Smooth muscle cell (in vitro differentiated cells): ENCODE measurements at regions not wholly inside any gene's neighbourhood (a gene's known extent, or its start where the extent isn't known, plus 50 kb on each side); places are given as distances from the start of the nearest gene placed in this dataset.
"Not testable (repeated sequence)": the region's sequence is repeated elsewhere in the genome, so short reads cannot be mapped to it uniquely, and the experiment has no call there.

Experiments
- DNase-seq: peaks from one replicate; lab custom pipeline; 2025; ENCODE audit not compliant: unreplicated experiment; lab: John Stamatoyannopoulos, UW
- H2AFZ ChIP-seq: fragments of 200-600 bp; sonication (generic); 2 replicates; pipeline ENCODE4 v1.6.0; 2016; ENCODE audit warnings: antibody characterized with exemption, low read depth, mild to moderate bottlenecking
- H3F3A ChIP-seq: fragments of 200-600 bp; sonication (generic); 2 replicates; pipeline ENCODE4 v1.6.0; 2017; ENCODE audit warnings: antibody characterized with exemption, low read depth
- H3K27ac ChIP-seq: fragments of 200-600 bp; sonication (generic); 2 replicates; pipeline ENCODE4 v1.5.1; 2016; ENCODE audit warnings: low read depth, mild to moderate bottlenecking
- H3K27me3 ChIP-seq: fragments of 200-600 bp; sonication (generic); 2 replicates; pipeline ENCODE4 v1.6.1; 2016; ENCODE audit warnings: low read depth, mild to moderate bottlenecking
- H3K36me3 ChIP-seq: fragments of 200-600 bp; sonication (generic); 2 replicates; pipeline ENCODE4 v1.5.1; 2016; ENCODE audit warnings: low read depth
- H3K4me1 ChIP-seq: fragments of 200-600 bp; sonication (generic); 2 replicates; pipeline ENCODE4 v1.5.1; 2016; ENCODE audit warnings: low read depth
- H3K4me2 ChIP-seq: fragments of 200-600 bp; sonication (generic); 2 replicates; pipeline ENCODE4 v1.6.0; 2016; ENCODE audit warnings: mild to moderate bottlenecking
- H3K4me3 ChIP-seq: fragments of 200-600 bp; sonication (generic); 2 replicates; pipeline ENCODE4 v1.5.1; 2016; ENCODE audit warnings: mild to moderate bottlenecking
- H3K79me2 ChIP-seq: fragments of 200-600 bp; sonication (generic); 2 replicates; pipeline ENCODE4 v1.6.0; 2016; ENCODE audit warnings: low read depth, mild to moderate bottlenecking
- H3K9ac ChIP-seq: fragments of 200-600 bp; sonication (generic); 2 replicates; pipeline ENCODE4 v1.6.0; 2016; ENCODE audit warnings: low read depth
- H3K9me3 ChIP-seq: fragments of 200-600 bp; sonication (generic); replicated peaks from 2 replicates; pipeline ENCODE4 v1.5.1; 2016; ENCODE audit warnings: low read depth
- H4K20me1 ChIP-seq: fragments of 200-600 bp; sonication (generic); 2 replicates; pipeline ENCODE4 v1.6.0; 2016; ENCODE audit warnings: low read depth
- WGBS: methylation state at CpG from one replicate; pipeline ENCODE4 v1.1.7; 2016; ENCODE audit warnings: low lambda C conversion rate; 5-methylcytosine and 5-hydroxymethylcytosine counted together
- TF ChIP-seq, protein P1 (sequence below): fragments of 200-600 bp; sonication (generic); IDR thresholded peaks from 2 replicates; pipeline ENCODE4 v1.5.1; 2017; ENCODE audit warnings: borderline replicate concordance, mild to moderate bottlenecking, antibody characterized with exemption; ENCODE audit not compliant: insufficient read depth, poor library complexity, severe bottlenecking

DNA sequence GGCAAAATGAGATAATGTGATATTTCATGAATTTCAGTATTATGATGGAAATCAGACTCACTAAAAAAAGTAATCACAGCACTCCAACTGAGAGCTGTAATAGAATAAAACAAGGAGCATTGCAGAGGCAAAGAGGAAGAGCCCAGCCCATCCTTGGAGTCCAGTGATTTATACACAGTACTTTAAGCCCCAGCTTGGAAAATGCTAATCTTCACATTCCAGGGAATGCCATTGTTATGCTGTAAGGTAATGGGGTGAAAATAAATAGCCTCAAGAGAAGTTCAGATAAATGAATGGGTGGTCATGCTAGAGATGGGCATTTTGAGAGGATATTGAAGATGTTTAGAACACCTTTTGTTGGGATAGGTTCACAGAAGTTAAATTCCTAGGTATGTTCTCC lies 190.3 kb upstream of the TAPT1 start:
- no peaks in the 10 kb centered on the region for H4K20me1 ChIP-seq
- no peak overlapping the region for H3K4me3 ChIP-seq
- H3F3A ChIP-seq, result no peaks in the 10 kb centered on the region
- H3K9ac ChIP-seq, result no peak overlapping the region
- no peaks in the 10 kb centered on the region for H3K9me3 ChIP-seq
- no peak overlapping the region for H3K4me2 ChIP-seq
- H3K36me3 ChIP-seq, result no peaks in the 10 kb centered on the region
- DNase-seq, result no peak
- no peaks in the 10 kb centered on the region for H3K27me3 ChIP-seq
- H3K27ac ChIP-seq, result no peak overlapping the region
- H3K79me2 ChIP-seq, result no peaks in the 10 kb centered on the region
- H2AFZ ChIP-seq, result no peak overlapping the region
- TF ChIP-seq, protein P1, sequence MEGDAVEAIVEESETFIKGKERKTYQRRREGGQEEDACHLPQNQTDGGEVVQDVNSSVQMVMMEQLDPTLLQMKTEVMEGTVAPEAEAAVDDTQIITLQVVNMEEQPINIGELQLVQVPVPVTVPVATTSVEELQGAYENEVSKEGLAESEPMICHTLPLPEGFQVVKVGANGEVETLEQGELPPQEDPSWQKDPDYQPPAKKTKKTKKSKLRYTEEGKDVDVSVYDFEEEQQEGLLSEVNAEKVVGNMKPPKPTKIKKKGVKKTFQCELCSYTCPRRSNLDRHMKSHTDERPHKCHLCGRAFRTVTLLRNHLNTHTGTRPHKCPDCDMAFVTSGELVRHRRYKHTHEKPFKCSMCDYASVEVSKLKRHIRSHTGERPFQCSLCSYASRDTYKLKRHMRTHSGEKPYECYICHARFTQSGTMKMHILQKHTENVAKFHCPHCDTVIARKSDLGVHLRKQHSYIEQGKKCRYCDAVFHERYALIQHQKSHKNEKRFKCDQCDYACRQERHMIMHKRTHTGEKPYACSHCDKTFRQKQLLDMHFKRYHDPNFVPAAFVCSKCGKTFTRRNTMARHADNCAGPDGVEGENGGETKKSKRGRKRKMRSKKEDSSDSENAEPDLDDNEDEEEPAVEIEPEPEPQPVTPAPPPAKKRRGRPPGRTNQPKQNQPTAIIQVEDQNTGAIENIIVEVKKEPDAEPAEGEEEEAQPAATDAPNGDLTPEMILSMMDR, result no peak
- H3K4me1 ChIP-seq, result no peaks in the 10 kb centered on the region

DNA sequence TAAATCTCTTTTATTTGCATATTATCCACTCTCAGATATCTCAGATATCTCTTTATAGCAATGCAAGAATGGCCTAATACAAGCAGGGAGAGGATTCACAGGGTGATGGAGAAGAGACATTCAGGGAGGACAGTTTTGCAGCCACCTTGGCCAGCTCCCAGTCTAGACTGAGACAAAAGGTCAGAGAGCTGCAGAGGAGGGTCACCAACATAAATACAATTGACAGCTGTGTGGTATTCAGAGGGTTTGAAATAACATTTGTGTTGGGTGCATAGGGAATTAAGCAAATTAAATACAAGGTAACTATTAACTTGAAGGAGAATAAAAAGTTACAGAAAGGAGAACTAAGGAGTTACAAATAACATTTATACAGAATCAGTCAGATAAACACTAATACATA lies 189.5 kb upstream of the TAPT1 start:
- H3K27me3 ChIP-seq, result no peaks in the 10 kb centered on the region
- no peaks in the 10 kb centered on the region for H4K20me1 ChIP-seq
- H3K4me1 ChIP-seq, result no peaks in the 10 kb centered on the region
- H3K79me2 ChIP-seq, result no peaks in the 10 kb centered on the region
- no peak overlapping the region for H2AFZ ChIP-seq
- no peaks in the 10 kb centered on the region for H3K36me3 ChIP-seq
- H3F3A ChIP-seq, result no peaks in the 10 kb centered on the region
- no peaks in the 10 kb centered on the region for H3K9me3 ChIP-seq
- no peak overlapping the region for H3K4me3 ChIP-seq
- no peak overlapping the region for H3K27ac ChIP-seq
- no peak overlapping the region for H3K9ac ChIP-seq
- TF ChIP-seq, protein P1, result no peak
- no peak for DNase-seq
- no peak overlapping the region for H3K4me2 ChIP-seq

DNA sequence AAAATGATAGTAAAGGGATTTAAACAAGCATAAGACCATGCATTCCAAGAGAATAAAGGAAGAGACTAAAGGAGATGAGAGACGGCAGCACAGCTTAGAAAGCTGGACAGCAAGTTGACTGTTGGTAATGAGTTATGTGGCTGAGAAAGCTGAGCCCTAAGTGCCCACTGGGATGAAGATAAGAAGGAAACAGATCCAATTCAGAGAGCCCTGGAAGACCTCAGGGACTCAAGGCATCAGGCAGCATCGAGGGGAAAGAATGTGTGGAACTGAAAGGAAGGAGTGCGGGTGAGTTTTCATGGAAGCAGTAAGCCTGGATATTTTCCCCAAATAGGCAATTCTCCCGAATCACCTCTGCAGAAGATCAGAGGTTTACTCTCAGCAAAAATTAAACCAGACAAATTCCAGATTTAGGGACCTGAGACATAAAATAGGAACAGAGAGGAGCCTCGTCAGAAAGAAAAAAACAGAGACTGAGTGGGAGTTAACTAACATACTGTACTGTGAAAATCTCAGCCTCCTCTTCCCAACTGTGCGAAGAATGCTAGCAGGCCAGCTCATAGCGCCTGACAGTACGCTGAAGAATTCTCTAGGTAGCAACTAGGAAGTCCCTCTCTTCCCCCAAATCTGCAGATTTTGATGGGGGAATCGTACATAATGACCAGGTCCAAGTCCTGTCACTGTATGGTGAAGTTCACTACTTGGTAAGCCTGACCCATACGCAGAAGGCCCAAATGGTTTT lies 187.7 kb upstream of the TAPT1 start:
- Histone ChIP-seq H4K20me1 (no peaks in the 10 kb centered on the region), H3K36me3 (no peaks in the 10 kb centered on the region), H3F3A (no peaks in the 10 kb centered on the region), H3K9ac (no peak overlapping the region), H2AFZ (no peak overlapping the region), H3K9me3 (no peaks in the 10 kb centered on the region), H3K4me1 (no peaks in the 10 kb centered on the region), H3K27ac (no peak overlapping the region), H3K4me3 (no peak overlapping the region), H3K79me2 (no peaks in the 10 kb centered on the region), H3K4me2 (peak overlapping the region; percentile 68), H3K27me3 (no peaks in the 10 kb centered on the region)
- WGBS, result 45% methylated on average over 10 of the region's 10 CpGs
- TF ChIP-seq, protein P1, result no peak
- no peak for DNase-seq

DNA sequence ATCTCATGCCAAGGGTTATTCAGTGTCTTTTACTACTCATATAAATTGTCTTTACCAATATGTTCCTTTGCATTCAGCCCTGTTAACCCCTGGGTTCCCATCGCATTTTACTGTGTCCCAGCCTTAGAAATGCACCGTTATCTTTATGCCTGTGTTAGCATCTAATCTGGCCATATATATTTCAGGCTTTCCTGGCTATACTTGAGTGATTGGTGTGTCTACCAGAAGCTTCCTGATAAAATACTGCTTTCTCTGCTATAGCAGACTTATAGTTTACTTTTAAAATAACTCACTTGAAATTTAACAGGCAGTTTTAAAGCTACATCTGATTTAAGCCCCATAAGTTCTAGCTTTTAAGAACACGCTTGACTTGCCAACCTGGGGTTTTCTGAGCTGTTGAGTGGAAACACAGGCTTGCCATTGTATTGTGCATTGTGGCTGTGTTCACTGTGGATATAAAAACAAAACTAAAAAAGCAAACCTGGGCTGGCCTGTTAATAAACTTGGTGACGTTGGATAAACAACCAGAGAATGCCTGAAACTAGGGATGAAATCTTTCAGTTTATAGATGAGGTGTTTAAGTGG lies 185.3 kb upstream of the TAPT1 start:
- TF ChIP-seq, protein P1, result no peak
- no peak for DNase-seq
- 50% methylated on average over 4 of the region's 4 CpGs for WGBS

DNA sequence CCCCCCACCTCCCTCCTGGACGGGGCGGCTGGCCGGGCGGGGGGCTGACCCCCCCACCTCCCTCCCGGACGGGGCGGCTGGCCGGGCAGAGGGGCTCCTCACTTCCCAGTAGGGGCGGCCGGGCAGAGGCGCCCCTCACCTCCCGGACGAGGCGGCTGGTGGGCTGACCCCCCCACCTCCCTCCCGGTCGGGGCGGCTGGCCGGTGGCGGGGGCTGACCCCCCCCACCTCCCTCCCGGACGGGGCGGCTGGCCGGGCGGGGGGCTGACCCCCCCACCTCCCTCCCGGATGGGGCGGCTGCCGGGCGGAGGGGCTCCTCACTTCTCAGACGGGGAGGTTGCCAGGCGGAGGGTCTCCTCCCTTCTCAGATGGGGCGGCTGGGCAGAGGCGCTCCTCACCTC lies 166.9 kb upstream of the TAPT1 start:
- not testable (repeated sequence) for H3K79me2 ChIP-seq, H3K4me3 ChIP-seq, H3K9ac ChIP-seq, H3K27ac ChIP-seq, H3F3A ChIP-seq, H2AFZ ChIP-seq, H3K4me2 ChIP-seq, H4K20me1 ChIP-seq, DNase-seq, H3K9me3 ChIP-seq, H3K4me1 ChIP-seq, H3K27me3 ChIP-seq, H3K36me3 ChIP-seq
- WGBS, result no CpG with 5 or more reads among the region's 32 CpGs

More for the DNA sequence above, 185.3 kb upstream of the TAPT1 start:
- Histone ChIP-seq H3K4me2 (no peak overlapping the region), H3K79me2 (no peaks in the 10 kb centered on the region), H3K9me3 (no peaks in the 10 kb centered on the region), H3K4me1 (no peaks in the 10 kb centered on the region), H4K20me1 (no peaks in the 10 kb centered on the region), H2AFZ (no peak overlapping the region), H3K27ac (no peak overlapping the region), H3K27me3 (no peaks in the 10 kb centered on the region), H3F3A (no peaks in the 10 kb centered on the region), H3K36me3 (no peaks in the 10 kb centered on the region), H3K9ac (no peak overlapping the region), H3K4me3 (no peak overlapping the region)
